SK-N-SH (cell line): ENCODE measurements at regions not wholly inside any gene's neighbourhood (a gene's known extent, or its start where the extent isn't known, plus 50 kb on each side); places are given as distances from the start of the nearest gene placed in this dataset.

Source experiments
- FOXM1 ChIP-seq: IDR thresholded peaks from 2 replicates; pipeline ENCODE4 v1.4.0; 2012; ENCODE audit warnings: low read depth, mild to moderate bottlenecking
- SIN3A ChIP-seq: IDR thresholded peaks from 2 replicates; pipeline ENCODE4 v1.6.1; 2012; ENCODE audit warnings: low read depth, mild to moderate bottlenecking, low read length, moderate library complexity, borderline replicate concordance
- TF ChIP-seq, protein P1 (sequence below): IDR thresholded peaks from 2 replicates; pipeline ENCODE4 v1.6.1; 2012; ENCODE audit warnings: mild to moderate bottlenecking, low read depth, low read length, moderate library complexity
- TF ChIP-seq, protein P2 (sequence below): fragments of 200-600 bp; sonication (generic); IDR thresholded peaks from 2 replicates; pipeline ENCODE4 v1.6.1; 2017; ENCODE audit warnings: antibody characterized with exemption, mild to moderate bottlenecking, moderate library complexity

DNA sequence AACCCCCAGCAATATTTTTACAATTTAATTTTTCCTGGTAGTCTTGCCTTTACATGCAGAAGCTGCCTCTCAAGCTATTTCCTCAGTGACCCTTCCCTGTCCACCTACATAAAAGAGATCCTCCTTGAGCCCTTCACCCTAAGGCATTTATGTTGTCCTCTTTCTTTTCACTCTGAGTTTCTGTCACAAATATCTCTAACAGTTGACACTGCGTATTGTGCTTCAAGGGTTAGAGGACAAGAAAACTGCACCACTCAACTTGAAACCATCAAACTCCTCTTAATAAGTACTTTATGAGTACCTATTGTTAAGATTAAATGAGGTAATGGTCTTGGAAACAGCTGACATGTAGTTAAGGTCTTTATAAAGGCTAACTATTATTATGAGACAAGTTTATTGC is 557.7 kb downstream of the TRHDE start:
- TF ChIP-seq, protein P1, sequence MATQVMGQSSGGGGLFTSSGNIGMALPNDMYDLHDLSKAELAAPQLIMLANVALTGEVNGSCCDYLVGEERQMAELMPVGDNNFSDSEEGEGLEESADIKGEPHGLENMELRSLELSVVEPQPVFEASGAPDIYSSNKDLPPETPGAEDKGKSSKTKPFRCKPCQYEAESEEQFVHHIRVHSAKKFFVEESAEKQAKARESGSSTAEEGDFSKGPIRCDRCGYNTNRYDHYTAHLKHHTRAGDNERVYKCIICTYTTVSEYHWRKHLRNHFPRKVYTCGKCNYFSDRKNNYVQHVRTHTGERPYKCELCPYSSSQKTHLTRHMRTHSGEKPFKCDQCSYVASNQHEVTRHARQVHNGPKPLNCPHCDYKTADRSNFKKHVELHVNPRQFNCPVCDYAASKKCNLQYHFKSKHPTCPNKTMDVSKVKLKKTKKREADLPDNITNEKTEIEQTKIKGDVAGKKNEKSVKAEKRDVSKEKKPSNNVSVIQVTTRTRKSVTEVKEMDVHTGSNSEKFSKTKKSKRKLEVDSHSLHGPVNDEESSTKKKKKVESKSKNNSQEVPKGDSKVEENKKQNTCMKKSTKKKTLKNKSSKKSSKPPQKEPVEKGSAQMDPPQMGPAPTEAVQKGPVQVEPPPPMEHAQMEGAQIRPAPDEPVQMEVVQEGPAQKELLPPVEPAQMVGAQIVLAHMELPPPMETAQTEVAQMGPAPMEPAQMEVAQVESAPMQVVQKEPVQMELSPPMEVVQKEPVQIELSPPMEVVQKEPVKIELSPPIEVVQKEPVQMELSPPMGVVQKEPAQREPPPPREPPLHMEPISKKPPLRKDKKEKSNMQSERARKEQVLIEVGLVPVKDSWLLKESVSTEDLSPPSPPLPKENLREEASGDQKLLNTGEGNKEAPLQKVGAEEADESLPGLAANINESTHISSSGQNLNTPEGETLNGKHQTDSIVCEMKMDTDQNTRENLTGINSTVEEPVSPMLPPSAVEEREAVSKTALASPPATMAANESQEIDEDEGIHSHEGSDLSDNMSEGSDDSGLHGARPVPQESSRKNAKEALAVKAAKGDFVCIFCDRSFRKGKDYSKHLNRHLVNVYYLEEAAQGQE, result no peak
- TF ChIP-seq, protein P2, sequence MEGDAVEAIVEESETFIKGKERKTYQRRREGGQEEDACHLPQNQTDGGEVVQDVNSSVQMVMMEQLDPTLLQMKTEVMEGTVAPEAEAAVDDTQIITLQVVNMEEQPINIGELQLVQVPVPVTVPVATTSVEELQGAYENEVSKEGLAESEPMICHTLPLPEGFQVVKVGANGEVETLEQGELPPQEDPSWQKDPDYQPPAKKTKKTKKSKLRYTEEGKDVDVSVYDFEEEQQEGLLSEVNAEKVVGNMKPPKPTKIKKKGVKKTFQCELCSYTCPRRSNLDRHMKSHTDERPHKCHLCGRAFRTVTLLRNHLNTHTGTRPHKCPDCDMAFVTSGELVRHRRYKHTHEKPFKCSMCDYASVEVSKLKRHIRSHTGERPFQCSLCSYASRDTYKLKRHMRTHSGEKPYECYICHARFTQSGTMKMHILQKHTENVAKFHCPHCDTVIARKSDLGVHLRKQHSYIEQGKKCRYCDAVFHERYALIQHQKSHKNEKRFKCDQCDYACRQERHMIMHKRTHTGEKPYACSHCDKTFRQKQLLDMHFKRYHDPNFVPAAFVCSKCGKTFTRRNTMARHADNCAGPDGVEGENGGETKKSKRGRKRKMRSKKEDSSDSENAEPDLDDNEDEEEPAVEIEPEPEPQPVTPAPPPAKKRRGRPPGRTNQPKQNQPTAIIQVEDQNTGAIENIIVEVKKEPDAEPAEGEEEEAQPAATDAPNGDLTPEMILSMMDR, result no peak
- TF ChIP-seq SIN3A (no peak), FOXM1 (no peak)
